GM21381 (cell line): ENCODE measurements at regions not wholly inside any gene's neighbourhood (a gene's known extent, or its start where the extent isn't known, plus 50 kb on each side); places are given as distances from the start of the nearest gene placed in this dataset.
"Not testable (repeated sequence)": the region's sequence is repeated elsewhere in the genome, so short reads cannot be mapped to it uniquely, and the experiment has no call there.

ENCODE experiments used
- ATAC-seq: cut with Tn5 transposase; IDR thresholded peaks from one replicate; pipeline ENCODE4 v1.9.1; 2021; ENCODE audit warnings: mild to moderate bottlenecking, moderate library complexity; ENCODE audit not compliant: unreplicated experiment

DNA sequence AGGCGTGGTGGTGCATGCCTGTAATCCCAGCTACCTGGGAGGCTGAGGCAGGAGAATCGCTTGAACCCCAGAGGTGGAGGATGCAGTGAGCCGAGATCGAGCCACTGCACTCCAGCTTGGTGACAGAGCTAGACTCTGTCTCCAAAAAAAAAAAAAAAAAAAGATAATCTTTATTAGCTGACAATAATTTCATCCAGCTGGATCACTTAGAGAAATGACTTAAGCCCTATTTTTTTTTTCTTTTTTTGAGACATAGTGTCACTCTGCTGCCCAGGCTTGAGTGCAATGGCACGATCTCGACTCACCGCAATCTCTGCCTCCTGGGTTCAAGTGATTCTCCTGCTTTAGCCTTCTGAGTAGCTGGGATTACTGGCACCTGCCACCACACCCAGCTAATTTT, 51.6 kb upstream of the MAP4K4 start:
- ATAC-seq: not testable (repeated sequence)

DNA sequence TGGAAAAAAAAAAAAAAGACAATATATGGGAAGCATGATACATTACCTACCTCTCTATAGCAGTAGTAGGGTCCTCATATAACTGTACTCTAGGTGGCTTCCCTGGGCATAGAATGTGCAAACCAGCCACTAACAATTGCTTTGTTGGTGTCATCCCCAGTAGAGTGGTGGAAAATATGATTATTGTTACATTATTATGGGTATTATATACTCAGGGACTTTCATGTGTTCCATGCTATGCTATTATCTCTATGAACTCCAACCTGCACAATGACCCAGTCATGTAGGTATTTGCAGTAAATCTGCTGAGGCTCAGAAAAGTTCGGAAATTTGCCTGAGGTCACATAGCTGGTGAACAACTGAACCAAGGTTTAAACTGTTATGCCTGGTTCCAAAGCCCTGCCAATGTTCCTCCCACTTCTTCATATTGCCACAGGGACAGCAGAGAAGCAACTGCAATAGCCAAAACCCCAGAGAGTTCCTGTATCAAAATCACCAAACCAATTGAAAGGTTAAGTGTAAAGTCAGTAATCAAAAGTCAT, 52.6 kb upstream of the MAP4K4 start:
- ATAC-seq: no peak

DNA sequence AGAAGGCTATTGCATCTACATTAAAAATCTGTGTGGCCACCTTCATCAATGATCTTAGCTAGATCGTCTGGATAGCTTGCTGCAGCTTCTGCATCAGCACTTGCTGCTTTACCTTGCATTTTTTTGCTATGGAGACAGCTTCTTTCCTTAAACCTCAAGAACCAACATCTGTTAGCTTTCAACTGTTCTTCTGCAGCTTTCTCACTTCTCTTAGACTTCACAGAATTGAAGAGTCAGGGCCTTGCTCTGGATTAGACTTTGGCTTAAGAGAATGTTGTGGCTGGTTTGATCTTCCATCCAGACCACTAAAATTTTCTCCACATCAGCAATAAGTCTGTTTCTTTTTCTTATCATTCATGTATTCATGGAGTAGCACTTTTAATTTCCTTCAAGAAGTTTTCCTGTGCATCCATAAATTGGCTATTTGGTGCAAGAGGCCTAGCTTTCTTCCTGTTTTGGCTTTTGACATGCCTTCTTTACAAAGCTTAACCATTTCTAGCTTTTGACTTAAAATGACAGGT, 54.4 kb upstream of the MAP4K4 start:
- ATAC-seq: no peak

DNA sequence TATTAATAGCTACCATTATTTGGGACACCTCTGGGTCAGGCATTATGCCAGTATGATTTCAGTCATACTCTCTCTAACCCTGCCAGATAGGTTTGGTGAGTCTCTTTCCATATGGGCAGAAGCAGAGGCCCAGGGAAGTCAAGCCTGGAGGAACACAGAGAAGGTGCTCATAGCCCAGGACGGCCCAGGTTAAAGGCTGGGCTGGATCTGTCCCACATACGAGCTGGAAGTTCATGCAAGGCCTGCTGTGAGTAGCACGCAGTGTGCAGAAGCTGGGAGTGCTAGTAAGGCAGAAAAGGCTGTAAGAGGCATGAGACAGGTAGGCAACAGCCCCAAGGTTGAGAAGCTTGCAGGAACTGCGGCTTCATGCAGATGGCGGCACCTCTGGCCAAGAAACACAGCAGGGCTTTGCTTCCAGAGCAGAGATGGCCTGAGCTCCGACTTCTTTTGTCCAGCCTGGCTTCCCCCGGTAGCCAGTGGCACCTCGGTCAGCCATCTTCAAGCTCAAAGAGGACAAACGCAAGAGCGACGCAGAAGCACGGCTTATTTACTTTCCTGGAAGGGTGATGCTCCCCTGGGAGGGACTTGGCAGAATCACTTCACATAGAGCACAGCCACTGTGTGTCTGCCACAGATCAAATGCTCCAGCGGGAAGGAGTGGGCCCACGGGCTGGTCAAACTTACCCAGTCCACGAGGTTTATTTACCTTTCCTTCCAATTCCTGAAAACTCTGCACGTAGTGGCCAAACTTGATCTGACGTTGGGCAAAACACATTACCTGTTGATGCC, 58.5 kb upstream of the MAP4K4 start:
- ATAC-seq: no peak

DNA sequence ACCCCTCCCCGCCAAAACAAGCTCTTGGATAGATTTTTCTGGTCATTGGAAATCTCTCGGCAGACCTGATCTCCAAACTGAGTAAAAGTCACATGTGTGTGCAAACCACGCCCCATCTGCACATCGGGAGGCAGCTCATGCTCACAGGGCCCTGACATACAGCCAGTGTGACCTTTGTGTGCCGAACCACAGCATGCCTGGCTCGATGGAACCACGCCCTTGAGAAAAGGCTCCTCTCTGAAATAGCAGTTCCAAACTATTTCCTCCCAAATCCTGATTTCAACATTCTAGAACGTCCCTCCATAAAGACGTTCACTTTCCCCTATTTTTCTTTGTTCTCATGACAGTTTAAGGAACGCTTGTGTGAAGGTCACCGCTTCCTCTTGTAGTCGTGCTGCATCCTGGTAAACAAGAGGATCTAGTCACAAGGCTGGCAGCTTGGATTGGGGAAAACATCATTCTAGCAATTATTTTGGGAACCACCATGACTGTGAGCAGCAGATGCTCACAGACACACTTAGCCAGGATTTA, 59.3 kb upstream of the MAP4K4 start:
- no peak for ATAC-seq

DNA sequence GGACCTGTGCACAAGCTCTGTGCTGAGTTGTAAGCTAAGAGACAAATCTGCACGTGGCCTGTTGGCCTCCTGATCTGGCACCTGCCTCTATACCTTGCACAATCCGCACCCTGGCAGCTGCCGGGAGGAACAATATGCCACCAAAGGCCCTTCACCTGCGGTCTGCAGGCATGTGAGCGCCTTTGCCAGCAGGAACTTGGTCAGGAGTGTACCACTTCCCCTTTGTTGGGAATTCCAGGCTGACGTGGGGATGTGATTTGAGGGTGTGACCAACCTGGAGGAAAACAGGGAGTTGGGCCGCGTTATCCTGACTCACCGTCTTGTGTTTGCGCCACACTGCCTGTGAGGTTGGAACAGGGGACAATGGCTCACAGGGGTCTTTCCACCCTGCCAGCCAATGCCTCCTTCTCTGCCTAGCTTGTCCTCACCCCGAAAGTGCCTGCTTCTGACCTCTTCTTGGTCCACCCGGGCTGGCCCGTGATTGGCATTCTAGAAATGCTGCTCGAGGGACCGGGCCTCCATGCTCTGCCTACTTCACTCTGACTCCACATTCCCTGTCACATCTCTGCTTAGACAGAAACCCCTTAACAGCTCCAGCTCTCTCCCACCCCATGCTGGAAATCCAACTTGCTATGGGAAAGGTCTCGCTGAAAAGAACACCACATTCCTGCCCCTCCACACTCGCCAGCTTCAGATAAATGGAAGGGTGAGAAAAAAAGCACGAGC, 67.1 kb upstream of the MAP4K4 start:
- no peak for ATAC-seq

DNA sequence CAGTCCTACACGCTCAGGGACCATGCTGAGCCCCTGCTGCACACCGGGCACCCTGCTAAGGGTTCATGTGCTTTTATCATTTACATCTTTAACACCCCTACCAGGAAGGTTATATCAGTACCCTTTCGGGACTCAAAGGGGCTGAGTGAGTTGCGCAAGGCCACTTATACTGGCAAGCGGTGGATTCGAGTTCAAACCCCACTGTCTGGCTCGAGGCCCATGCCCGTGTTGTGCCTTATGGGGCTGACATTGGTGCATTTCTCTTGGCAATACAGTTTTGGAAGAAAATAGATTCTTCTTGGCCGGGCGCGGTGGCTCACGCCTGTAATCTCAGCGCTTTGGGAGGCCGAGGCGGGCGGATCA, 69.5 kb upstream of the MAP4K4 start:
- no peak for ATAC-seq

DNA sequence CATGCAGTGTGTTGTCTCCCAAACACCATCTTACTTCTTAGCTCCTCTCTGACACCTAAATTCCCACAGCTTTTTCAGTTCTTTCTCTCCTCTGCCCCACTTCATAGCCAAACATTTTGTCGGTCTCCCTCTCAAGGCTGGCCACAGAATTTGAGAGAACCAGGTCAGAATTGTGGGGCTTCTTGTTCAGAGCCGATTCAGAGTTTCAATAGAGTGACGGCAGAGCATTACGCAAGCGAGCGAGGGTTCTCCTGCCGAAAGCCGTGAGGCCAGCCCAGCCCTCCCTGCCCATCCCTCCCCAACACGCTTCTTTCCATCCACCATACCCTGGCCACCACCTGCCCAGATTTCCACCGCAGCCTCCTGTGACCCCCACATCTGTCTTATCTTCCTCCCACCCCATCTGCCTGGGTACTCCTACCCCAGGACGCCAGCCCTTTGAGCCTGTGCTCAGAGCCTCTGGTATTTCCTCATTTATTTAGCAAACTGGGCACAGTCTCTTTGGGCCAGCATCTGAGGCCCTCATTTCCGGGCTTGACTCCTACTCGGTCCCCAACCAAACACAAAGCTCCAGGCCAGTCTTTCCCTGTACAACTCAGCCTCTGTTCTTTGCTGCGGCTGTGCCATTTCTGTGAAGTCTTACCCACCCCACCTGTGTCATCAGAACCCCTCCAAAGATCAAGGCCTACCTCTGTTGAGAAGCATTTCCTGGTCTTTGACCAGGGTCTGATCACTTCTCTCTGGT, 70.0 kb upstream of the MAP4K4 start:
- no peak for ATAC-seq

DNA sequence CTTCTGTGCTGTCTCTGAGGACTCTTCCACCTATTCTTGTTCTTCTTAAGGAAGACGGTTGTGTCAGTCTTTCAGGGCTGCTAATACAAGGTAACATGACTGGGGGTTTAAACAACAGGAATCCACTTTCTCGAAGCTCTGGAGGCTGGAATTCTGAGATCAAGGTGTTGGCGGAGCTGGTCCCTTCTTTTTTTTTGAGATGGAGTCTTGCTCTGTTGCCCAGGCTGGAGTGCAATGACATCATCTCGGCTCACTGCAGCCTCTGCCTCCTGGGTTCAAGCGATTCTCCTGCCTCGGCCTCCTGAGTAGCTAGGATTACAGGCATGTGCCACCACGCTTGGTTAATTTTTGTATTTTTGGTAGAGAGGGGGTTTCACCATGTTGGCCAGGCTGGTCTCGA, 71.7 kb upstream of the MAP4K4 start:
- not testable (repeated sequence) for ATAC-seq

DNA sequence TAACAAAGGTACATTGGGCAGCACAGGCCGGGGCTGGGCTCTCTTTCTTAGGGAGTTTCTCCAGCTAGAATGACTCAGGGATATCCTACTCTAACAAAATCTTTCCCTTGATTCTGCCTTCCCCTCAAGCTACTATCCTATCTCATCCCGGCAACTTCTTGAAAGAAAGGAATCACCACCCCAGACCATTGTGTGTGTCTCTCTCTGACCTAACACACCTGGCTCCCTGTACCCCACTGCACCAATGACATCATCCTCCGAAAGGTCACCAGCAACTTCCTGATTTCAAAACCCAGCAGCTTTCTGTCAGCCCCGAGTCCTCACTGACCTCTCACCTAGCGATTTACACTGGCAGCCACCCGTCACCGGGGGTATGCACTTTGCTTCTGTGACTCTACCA, 72.1 kb upstream of the MAP4K4 start:
- ATAC-seq: no peak

DNA sequence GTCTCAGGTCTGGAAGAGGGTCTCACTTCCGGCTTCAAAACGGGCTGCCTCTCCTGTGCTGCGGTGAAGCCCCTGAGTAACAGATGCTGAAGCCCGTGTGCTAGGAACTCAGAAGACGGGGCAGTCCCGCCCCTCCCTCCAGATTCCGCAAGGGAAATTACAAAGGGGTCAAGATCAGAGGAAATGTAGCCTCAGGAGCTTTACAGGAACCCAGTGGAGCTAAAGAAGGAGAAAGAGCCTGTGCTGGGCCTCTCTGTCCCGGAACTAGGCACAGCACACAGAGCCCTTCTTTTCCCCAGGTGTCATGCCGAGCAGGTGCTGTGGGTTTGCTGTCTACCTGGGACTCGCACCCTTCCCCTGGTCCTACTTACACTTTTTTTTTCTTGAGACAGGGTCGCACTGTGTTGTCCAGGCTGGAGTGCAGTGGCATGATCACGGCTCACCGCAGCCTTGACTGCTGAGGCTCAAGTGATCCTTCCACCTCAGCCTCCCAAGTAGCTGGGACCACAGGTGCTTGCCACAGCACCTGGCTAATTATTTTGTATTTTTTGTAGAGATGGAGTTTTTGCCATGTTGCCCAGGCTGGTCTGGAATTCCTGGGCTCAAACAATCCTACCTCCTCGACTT, 72.7 kb upstream of the MAP4K4 start:
- no peak for ATAC-seq

DNA sequence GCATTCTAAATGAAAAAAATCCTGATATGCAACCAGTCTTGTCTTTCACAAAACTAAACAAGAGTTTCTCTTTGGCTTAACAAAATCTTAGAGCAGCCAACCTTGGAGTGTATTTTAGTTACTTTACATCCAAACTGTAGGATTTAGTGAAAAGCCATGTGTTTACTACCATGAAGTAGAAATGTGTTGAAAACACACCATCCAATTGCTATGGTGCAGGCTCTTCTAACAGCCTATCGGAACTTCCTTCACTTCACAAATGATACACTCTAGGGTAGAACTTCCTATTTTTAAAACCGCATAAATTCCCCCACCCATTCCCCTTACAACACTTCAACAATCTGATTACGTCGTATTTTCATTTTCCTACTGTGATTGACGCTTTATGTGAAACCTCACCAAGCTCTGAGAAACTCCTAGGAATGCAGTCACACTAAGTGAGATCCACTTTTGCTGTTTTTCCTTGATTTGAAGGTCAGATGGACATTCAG, 74.4 kb upstream of the MAP4K4 start:
- peak; percentile 70 for ATAC-seq

DNA sequence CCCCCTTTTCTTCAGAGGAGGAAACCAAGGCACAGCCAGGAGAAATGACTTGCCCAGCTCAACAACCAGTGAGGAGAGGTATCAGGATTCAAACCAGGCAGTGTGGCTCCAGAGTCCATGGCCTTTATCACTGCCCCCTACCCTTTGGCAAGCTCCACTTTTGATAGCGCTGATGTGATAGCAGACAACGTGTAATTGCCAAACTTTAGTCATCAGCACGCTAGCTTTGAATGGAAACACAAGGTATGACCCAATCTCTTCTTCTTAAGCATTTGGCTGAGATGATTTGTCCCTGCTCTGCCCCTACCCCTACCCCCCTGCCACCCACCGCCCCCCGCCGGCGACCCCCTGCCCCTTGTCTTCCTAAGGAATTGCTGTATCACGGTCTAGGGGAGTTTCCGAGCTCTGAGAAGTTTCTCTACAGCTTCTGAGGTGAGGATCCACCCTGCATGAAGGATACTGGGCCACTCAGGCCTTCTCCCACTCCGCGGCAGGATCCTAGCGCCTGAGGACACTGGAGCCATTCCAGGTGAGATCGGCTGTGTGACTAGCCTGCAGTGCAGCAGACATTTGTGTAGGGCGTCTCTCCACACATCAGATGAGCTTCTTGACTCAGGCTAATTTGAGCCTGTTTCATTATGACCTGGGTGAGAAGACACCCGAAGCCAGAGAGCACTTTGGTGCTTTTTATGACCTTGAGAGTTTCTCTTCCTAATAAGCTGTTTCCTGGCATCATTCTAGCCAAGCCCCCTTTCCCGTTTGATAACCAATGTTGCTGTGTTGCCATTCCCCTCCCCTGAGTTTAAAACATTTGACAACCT, 75.1 kb upstream of the MAP4K4 start:
- ATAC-seq: peak; percentile 84

DNA sequence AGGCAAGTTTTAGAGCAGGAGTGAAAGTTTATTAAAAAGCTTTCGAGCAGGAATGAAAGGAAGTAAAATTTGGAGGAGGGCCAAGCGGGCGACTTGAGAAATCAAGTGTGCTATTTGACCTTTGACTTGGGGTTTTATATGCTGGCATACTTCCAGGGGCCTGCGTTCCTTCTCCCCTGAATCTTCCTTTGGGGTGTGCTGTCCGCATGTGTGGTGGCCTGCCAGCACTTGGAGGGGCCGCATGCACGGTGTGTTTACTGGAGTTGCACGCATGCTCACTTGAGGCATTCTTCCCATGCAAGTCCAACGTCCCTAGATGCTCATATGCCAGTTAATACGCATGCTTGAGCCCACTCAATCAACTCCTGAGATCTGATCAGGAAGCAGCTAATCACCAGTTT, 78.3 kb upstream of the MAP4K4 start:
- no peak for ATAC-seq

DNA sequence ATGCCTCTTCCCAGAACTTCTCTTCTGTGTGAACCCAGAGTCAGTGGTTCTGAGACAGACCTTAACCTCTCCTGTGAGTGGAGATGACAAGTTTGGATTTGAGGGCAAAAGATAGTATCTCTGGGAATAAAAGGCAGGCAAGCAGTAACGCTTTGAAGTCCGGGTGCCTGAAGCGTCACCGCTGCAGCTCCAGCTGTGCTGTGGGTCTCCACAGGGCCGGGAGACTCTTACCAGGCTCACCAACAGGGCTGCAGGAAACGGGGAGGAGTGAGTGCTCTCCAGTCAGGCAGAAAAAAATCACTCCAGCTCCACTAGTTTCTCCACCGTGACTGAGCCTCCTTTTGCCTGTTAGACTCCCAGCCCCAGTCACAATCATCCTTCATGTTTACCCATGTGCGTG, 79.7 kb upstream of the MAP4K4 start:
- ATAC-seq: no peak

DNA sequence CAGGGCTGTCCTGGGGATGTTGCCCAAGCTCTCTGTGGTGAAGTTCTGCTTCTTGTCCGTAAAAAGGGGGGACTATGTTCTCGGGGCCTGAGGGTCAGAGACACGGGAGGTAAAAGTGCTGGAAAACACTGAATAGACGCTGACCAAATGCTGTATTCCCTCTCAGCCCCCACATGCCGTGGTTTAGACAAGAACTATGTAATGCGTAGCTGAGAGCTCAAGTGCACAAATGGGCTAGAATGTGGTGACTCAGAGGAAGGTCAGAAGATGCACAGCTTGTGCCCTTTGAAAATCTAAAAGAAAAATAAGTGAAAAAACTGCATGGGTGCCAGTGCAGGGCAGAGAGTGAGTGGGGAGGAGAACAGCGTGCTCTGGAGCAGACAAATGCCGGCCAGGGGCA, 80.3 kb upstream of the MAP4K4 start:
- ATAC-seq: no peak

DNA sequence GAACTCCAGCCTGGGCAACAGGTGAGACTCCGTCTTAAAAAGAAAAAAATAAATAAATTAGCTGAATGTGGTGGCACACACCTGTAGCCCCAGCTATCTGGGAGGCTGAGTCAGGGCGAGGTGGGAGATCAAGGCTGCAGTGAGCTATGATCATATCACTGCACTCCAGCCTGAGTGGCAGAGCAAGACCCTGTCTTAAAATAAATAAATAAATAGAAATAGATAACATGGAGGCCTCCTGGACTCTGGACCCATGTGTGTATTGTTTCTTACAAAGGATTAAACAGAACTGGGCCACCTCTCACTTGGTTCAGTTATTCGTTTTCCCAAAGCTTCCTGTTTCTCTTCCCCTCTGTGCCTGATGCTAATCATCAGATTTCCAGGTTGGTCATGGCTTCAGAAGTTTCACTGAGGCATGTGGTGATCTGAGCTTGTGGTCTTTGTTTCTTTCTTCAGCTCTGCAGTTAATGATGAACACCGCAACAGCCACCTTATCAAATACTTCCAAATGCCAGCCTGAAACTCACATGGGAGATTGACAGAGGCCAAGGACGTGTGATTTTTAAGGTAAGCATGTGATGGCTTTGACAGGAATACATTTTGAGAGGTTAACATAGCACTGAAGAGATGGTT, 83.3 kb upstream of the MAP4K4 start:
- ATAC-seq: no peak

DNA sequence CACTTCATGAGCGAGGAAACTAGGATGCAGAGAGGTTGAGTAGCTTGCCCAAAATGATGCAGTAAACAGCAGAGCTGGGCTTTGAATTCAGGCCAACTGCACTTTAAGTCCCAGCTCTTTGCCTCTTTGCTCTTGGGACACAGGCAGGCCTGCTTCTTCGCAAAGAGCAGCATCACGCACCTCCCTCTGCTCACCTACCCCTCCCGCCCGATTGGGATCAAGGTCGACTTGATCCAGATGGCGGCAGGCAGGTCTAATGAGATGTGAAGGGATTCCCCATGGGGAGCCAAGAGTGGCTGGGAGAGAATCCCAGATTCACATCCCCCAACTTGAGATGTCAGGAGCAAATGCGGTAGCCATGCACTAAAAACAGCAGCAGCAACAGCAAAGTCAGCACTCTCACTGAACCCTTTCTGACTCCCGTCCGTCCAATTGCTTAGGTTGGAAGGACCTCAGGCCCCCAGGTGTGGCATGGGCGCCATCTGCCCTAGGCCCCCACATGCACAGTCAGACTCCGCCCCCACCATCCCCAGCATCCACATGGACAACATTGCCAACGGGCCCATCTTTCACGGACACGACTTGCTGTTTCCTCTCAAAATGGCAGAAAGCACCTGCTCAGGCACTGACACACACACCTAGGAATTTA, 84.3 kb upstream of the MAP4K4 start:
- ATAC-seq: no peak

DNA sequence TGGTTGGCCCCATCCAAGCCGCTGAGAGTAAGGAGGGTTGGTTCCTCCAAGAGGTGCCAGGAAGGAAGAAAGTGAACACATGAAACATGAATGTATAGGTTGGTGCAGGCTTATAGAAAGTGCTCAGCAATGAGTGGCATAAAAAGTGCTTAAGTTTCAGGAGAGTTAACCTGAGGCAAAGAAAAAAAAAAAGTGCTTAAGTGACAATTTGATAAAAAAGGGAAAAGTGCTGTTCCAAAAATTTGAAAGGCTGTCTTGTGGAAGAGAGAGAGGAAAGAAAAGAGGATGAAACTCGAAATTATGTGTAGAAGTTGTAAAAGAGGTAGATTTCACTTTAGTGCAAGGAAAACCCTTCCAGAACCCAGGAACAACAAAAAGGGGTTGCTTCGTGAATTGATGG, 85.5 kb upstream of the MAP4K4 start:
- no peak for ATAC-seq
